ENCODE measurements at regions not wholly inside any gene's neighbourhood (a gene's known extent, or its start where the extent isn't known, plus 50 kb on each side); places are given as distances from the start of the nearest gene placed in this dataset.

GRCh38 chr3:61505197-61505596 lies 56.2 kb upstream of the PTPRG start:
- TF ChIP-seq, protein P1, sequence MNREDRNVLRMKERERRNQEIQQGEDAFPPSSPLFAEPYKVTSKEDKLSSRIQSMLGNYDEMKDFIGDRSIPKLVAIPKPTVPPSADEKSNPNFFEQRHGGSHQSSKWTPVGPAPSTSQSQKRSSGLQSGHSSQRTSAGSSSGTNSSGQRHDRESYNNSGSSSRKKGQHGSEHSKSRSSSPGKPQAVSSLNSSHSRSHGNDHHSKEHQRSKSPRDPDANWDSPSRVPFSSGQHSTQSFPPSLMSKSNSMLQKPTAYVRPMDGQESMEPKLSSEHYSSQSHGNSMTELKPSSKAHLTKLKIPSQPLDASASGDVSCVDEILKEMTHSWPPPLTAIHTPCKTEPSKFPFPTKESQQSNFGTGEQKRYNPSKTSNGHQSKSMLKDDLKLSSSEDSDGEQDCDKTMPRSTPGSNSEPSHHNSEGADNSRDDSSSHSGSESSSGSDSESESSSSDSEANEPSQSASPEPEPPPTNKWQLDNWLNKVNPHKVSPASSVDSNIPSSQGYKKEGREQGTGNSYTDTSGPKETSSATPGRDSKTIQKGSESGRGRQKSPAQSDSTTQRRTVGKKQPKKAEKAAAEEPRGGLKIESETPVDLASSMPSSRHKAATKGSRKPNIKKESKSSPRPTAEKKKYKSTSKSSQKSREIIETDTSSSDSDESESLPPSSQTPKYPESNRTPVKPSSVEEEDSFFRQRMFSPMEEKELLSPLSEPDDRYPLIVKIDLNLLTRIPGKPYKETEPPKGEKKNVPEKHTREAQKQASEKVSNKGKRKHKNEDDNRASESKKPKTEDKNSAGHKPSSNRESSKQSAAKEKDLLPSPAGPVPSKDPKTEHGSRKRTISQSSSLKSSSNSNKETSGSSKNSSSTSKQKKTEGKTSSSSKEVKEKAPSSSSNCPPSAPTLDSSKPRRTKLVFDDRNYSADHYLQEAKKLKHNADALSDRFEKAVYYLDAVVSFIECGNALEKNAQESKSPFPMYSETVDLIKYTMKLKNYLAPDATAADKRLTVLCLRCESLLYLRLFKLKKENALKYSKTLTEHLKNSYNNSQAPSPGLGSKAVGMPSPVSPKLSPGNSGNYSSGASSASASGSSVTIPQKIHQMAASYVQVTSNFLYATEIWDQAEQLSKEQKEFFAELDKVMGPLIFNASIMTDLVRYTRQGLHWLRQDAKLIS (CRISPR knock-in tag; IDR thresholded peaks at IDR 0.05) = no peak
- TF ChIP-seq, protein P2, sequence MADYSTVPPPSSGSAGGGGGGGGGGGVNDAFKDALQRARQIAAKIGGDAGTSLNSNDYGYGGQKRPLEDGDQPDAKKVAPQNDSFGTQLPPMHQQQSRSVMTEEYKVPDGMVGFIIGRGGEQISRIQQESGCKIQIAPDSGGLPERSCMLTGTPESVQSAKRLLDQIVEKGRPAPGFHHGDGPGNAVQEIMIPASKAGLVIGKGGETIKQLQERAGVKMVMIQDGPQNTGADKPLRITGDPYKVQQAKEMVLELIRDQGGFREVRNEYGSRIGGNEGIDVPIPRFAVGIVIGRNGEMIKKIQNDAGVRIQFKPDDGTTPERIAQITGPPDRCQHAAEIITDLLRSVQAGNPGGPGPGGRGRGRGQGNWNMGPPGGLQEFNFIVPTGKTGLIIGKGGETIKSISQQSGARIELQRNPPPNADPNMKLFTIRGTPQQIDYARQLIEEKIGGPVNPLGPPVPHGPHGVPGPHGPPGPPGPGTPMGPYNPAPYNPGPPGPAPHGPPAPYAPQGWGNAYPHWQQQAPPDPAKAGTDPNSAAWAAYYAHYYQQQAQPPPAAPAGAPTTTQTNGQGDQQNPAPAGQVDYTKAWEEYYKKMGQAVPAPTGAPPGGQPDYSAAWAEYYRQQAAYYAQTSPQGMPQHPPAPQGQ (CRISPR knock-in tag; IDR thresholded peaks at IDR 0.05; ENCODE audit: borderline replicate concordance) = no peak
- no peak for TF ChIP-seq KLF9 (CRISPR knock-in tag; IDR thresholded peaks at IDR 0.05; ENCODE audit: low read depth)
- TF ChIP-seq, protein P3, sequence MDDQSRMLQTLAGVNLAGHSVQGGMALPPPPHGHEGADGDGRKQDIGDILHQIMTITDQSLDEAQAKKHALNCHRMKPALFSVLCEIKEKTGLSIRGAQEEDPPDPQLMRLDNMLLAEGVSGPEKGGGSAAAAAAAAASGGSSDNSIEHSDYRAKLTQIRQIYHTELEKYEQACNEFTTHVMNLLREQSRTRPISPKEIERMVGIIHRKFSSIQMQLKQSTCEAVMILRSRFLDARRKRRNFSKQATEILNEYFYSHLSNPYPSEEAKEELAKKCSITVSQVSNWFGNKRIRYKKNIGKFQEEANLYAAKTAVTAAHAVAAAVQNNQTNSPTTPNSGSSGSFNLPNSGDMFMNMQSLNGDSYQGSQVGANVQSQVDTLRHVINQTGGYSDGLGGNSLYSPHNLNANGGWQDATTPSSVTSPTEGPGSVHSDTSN (CRISPR knock-in tag; IDR thresholded peaks at IDR 0.05; ENCODE audit: borderline replicate concordance) = no peak
- TF ChIP-seq MYC (CRISPR knock-in tag; IDR thresholded peaks at IDR 0.05; ENCODE audit: borderline replicate concordance) = no peak
- no peak for TF ChIP-seq REST (IDR thresholded peaks at IDR 0.05; ENCODE audit: borderline replicate concordance in 1 of 2, low read depth in 1 of 2, low read length in 2 of 2)
- TF ChIP-seq, protein P4, sequence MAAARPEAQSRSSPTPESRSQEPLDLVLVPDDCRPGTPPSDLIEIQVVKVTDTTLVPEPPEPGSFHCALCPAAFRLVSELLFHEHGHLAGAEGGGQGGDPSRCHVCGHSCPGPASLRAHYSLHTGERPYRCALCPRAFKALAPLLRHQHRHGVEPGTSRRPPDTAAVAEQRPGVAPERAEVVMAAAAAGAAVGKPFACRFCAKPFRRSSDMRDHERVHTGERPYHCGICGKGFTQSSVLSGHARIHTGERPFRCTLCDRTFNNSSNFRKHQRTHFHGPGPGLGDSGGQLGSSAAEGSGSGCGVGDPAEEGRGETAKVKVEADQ (CRISPR knock-in tag; IDR thresholded peaks at IDR 0.05; ENCODE audit: borderline replicate concordance) = no peak
